AG08395 (cell line): ENCODE measurements at regions not wholly inside any gene's neighbourhood (a gene's known extent, or its start where the extent isn't known, plus 50 kb on each side); places are given as distances from the start of the nearest gene placed in this dataset.

ENCODE experiments used
- DNase-seq: peaks from one replicate; pipeline ENCODE4 v3.0.0; 2012; ENCODE audit warnings: mixed read lengths, low spot score

GRCh38 chr2:64829525-64829924 lies 159.7 kb upstream of the SLC1A4 start:
- no peak for DNase-seq

DNA sequence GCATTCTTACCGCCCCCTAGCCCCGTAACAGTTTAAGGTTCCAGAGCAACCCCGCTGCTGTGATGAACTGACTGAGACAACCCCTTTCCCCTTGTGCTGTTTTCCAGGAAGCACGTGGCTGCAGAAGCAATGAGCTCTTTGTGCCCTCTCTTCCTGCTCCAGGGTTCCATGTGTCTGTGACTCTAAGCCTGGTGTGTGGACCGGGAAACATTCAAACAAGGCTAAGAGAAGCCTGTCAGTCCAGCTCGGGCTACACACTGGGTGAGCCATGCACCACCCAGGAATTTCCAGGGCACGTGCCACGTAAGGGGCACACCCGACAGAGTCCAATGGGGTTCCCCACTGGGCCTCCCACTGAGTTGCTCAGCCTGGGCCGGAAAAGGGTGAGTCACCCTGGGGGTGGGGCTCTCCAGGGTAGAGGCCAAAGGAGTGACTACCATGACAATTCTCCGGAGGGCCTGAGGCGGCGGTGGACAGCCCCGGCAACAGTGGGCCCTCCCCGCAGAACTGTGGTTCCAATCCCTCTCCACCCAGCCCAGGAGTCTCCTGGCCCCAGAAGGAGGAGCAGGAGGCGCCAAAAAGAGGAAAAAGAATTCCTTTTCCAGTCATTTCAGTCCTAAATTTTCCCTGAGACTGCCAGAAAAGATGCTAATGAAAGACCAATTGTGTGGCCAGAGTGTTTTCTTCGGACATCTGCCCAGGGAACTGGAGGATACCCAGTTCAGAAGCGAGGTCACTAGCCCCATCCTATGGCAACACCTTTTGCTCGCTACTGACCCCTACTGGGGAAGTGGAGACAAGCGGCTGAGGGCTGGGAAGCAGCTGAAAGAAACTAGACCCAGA lies 157.8 kb upstream of the SLC1A4 start:
- peak; percentile 97 for DNase-seq

- no peak for DNase-seq
These were observed 157.2 kb upstream of the SLC1A4 start for GRCh38 chr2:64831977-64832328.

- DNase-seq, result no peak
These were observed 156.3 kb upstream of the SLC1A4 start for GRCh38 chr2:64832936-64833335.

DNA sequence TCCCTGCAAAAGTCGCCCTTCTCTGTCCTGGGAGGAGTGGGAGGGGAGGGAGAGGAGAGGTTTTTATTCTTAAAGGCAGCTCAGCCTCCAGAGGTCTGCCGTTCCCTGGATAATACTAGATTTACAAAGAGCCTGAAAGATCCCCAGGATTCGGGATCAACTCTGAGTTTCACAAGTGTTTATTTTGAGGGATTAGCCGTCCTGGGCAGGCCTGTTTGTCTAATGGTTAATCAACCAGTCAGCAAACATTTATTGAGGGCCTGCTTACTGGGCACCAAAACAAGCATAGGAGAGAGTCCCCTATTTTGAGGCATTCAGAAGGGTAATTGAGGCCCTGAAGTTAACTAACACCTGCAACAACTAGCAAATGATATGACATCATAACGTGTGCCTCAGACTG lies 152.6 kb upstream of the SLC1A4 start:
- no peak for DNase-seq

DNA sequence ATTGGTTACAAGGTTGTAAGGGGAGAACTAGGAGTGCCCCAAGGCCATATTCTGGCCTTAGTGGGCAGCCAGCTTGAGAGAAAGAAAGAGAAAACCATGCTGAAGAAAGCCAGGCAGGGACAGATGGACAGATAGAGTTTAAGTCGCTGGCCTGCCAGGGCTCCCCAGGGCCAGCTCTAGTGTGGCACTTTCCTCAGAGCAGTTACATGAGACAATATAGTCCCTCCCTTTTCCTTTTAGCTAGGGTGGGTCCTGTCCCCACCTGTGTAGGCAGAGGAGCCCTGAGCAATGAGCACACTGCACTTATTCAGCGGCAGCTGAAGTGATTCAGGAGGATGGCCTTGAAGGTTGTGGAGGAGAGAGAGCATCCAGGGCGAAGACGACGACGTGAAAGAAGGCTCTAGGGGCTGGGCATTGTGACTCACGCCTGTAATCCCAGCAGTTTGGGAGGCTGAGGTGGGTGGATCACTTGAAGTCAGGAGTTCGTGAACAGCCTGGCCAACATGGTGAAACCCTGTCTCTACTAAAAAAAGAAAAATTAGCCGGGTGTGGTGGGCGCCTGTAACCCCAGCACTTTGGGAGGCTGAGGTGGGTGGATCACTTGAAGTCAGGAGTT lies 152.0 kb upstream of the SLC1A4 start:
- peak; percentile 25 for DNase-seq

- peak; percentile 37 for DNase-seq
These were observed 151.1 kb upstream of the SLC1A4 start for GRCh38 chr2:64837925-64838641.

GRCh38 chr2:64838817-64839216 lies 150.4 kb upstream of the SLC1A4 start:
- DNase-seq, result peak; percentile 93

- peak; percentile 29 for DNase-seq
These were observed 149.4 kb upstream of the SLC1A4 start for GRCh38 chr2:64839844-64840243.

GRCh38 chr2:64840426-64840881 lies 148.7 kb upstream of the SLC1A4 start:
- DNase-seq, result peak; percentile 36

DNA sequence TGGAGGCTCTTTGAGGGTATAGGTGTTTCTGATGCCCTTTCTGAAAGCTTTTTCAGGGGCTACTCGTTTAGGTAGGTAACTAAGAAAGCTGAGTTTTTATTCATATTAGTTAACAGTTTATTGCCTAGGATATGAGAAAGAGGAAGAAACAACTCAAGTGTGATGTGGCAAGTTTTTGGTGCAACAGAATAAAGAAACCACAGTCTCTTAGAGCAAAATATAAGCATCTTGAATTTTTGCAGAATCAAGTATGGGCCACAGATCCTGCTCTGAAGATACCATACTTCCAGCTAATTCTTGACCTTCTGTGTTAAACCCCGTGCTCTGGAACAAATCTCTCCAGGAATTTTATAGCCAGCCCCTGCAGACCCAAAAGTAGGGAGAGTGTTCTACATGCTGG lies 147.7 kb upstream of the SLC1A4 start:
- no peak for DNase-seq

GRCh38 chr2:64842030-64842429 lies 147.2 kb upstream of the SLC1A4 start:
- no peak for DNase-seq

DNA sequence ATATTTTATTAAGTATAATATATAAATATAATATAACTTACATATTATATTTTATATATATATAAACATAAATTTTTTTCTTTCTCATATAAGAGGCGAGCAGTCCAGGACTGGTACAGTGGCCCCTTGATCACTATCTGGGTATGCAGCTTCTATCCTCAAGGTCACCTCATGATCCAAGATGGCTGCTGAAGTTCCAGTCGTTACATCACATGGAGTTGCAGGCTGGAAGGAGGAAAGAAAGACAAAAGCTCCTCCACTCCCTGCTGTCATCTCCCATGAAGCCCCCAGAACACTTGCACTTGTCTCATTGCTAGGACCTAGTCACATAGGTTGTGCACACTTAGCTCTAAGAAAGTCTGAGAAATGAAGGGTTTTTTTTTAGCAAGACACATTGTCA lies 145.1 kb upstream of the SLC1A4 start:
- DNase-seq, result no peak

GRCh38 chr2:64845273-64845905 lies 143.8 kb upstream of the SLC1A4 start:
- DNase-seq, result no peak

DNA sequence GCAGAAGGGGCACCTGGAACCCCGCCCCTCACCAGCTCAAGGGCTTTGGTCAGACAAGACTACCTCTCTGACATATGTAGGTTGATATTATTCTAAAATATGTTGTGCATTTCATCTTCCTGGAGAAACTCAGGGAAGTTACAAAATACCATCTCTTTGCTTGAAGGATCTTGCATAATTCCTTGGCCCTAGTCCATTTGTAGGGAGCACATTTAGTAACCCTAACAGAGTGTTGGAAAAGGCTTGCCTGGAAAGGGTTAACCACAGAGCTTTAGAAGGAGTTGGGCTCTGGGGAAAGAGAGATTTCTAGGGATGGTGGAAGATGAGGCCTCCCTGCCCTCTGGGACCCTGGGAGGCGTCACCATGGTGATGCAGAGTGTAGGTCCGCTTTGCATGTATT lies 143.0 kb upstream of the SLC1A4 start:
- no peak for DNase-seq

DNA sequence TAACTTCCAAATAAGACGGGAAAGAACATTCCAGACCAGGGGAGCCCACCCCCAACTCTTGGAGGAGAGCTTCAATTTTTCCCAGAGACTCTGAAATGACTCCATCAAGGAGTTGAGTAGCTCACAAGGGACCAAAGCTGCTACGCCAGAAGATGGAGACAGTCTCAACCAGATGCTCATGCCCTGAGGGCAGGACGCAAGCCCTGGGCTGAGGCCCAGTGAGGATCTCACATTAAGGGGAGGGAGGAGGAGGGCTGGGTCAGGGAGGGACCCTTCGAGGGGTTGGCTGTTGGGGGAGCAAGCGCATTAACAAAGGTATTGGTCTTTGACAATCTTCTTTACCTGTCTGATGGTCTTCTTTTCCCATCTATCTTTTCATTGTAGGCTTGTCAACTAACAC lies 141.3 kb upstream of the SLC1A4 start:
- no peak for DNase-seq

DNA sequence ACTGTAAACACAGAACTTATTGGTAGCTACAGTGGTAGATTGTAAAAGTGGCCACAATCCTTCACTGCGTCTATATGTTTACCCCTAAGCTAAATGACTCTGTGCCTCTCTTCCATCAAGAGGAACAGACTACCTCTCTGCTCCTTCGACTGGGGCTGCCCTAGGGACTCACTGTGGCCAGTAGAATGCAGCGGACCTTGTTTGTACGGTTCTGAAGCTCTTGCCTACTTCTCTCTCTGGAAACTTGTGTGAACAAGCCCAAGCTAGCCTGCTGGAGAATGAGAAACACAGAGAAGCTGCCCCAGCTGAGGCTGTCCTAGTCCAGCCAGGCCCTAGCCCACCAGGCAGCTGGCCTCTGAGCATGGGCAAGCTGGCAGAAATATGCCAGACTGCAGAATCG lies 140.8 kb upstream of the SLC1A4 start:
- DNase-seq, result no peak

DNA sequence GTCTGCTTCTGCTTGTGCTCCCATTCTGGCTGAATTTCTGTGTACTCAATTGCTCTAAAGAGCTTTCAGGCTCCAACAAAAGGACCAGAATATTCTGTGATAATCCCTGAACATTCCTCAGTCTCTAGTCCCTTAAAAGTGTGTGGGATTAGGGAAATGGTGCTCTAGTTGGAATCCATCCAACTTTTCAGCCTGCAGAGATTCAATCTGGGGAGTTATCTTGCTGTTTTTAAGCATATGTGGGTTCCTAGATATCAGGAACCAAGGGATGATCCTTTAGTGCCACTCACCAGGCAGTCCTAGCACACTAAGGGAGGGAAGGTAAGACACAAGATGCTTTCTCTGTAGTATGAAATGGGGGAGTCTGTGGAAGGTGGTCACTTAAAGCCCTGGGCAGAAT lies 140.3 kb upstream of the SLC1A4 start:
- no peak for DNase-seq

GRCh38 chr2:64850642-64851041 lies 138.6 kb upstream of the SLC1A4 start:
- DNase-seq, result no peak

- no peak for DNase-seq
These were observed 136.4 kb upstream of the SLC1A4 start for GRCh38 chr2:64852771-64853241.

GRCh38 chr2:64853306-64853705 lies 135.9 kb upstream of the SLC1A4 start:
- no peak for DNase-seq

- no peak for DNase-seq
These were observed 135.3 kb upstream of the SLC1A4 start for GRCh38 chr2:64853894-64854293.
